Upper lobe of left lung (tissue), 6 donors: ENCODE measurements at regions not wholly inside any gene's neighbourhood (a gene's known extent, or its start where the extent isn't known, plus 50 kb on each side); places are given as distances from the start of the nearest gene placed in this dataset.

Source experiments
- ATAC-seq, 2 donors: fragments of 200-7000 bp; cut with Tn5 transposase; one replicate each; pipeline ENCODE4 v1.9.1; 2022; ENCODE audit warnings: mild to moderate bottlenecking in 2 of 2, moderate library complexity in 2 of 2; ENCODE audit not compliant: low FRiP score in 2 of 2
- DNase-seq, 2 donors: peaks; one replicate each; pipeline ENCODE4 v3.0.0-alpha.2; 2019 to 2020
- H3K27ac ChIP-seq, 4 donors: fragments of 200-600 bp; sonication (generic); one replicate each; pipeline ENCODE4 v1.5.1; 2016 to 2019
- H3K27me3 ChIP-seq, 4 donors: fragments of 200-600 bp; sonication (generic); one replicate each; pipeline ENCODE4 v1.5.1; 2017 to 2019
- H3K36me3 ChIP-seq, 4 donors: fragments of 200-600 bp; sonication (generic); one replicate each; pipeline ENCODE4 v1.5.1; 2016 to 2019
- H3K4me1 ChIP-seq, 4 donors: fragments of 200-600 bp; sonication (generic); one replicate each; pipeline ENCODE4 v1.5.1; 2018 to 2019
- H3K4me3 ChIP-seq, 4 donors: fragments of 200-600 bp; sonication (generic); one replicate each; pipeline ENCODE4 v1.5.1; 2017 to 2019; ENCODE audit warnings: mild to moderate bottlenecking in 2 of 4, moderate library complexity in 1 of 4
- H3K9me3 ChIP-seq, 4 donors: fragments of 200-600 bp; sonication (generic); one replicate each; pipeline ENCODE4 v1.5.1; 2018 to 2019
- CTCF ChIP-seq, 6 experiments: fragments of 450-650 bp in 4 of 6; fragments of 200-600 bp in 2 of 6; sonication (generic) in 2 of 6; IDR thresholded peaks; one replicate each; pipeline ENCODE4 v1.5.1; 2016 to 2019; ENCODE audit warnings: antibody characterized with exemption in 6 of 6
- EP300 ChIP-seq, 4 donors: sonication (generic); formaldehyde crosslinking; IDR thresholded peaks; one replicate each; pipeline ENCODE4 v1.5.1; 2017; ENCODE audit warnings: antibody characterized with exemption in 4 of 4, control low read depth in 2 of 4
- POLR2A ChIP-seq, 4 donors: fragments of 450-650 bp; IDR thresholded peaks; one replicate each; pipeline ENCODE4 v1.5.1; 2016 to 2017; ENCODE audit warnings: antibody characterized with exemption in 4 of 4, mild to moderate bottlenecking in 2 of 4
- POLR2AphosphoS5 ChIP-seq, 2 donors: sonication (generic); formaldehyde crosslinking; IDR thresholded peaks; one replicate each; pipeline ENCODE4 v1.5.1; 2017; ENCODE audit warnings: antibody characterized with exemption in 2 of 2
- WGBS, 2 donors: methylation state at CpG; one replicate each; pipeline ENCODE4 v1.1.5; 2017 to 2018; 5-methylcytosine and 5-hydroxymethylcytosine counted together
- donor health status: DM: no; HTN: no; CAD: no; lungs with moderate emphysema.
- donor health status: DM: no; HTN: yes; CAD: no; lungs with severe emphysema.

GRCh38 chr11:76263657-76264056, 57.4 kb upstream of the WNT11 start:
- no peaks in the 10 kb centered on the region for H3K36me3 ChIP-seq
- ATAC-seq (peak in 1 of 2 donors; percentile 10), DNase-seq (no peak)
- TF ChIP-seq CTCF (IDR thresholded peaks at IDR 0.05) = no peak
- TF ChIP-seq EP300 (IDR thresholded peaks at IDR 0.05) = no peak
- TF ChIP-seq POLR2AphosphoS5 (IDR thresholded peaks at IDR 0.05) = no peak
- TF ChIP-seq POLR2A (IDR thresholded peaks at IDR 0.05) = no peak
- peaks cover 0 to 4% (median 1%) of the 10 kb centered on the region in 4 donors for H3K4me1 ChIP-seq
- no peaks in the 10 kb centered on the region for H3K27me3 ChIP-seq
- 81 to 100% methylated on average over 1 to 4 of the region's 4 CpGs for WGBS, 2 donors
- H3K4me3 ChIP-seq = no peak overlapping the region
- no peak overlapping the region for H3K27ac ChIP-seq
- no peaks in the 10 kb centered on the region for H3K9me3 ChIP-seq

GRCh38 chr11:76263166-76263565, 56.9 kb upstream of the WNT11 start:
- H3K27ac ChIP-seq = no peak overlapping the region

GRCh38 chr11:76260296-76260925, 54.1 kb upstream of the WNT11 start:
- peaks cover 0 to 1% (median 0%) of the 10 kb centered on the region in 4 donors for H3K4me1 ChIP-seq
- no peak overlapping the region for H3K4me3 ChIP-seq
- H3K9me3 ChIP-seq = no peaks in the 10 kb centered on the region
- no peak for DNase-seq
- no peak for ATAC-seq
- 86 to 89% methylated on average over 10 of the region's 10 CpGs for WGBS, 2 donors
- no peak overlapping the region for H3K27ac ChIP-seq
- H3K27me3 ChIP-seq = no peaks in the 10 kb centered on the region
- TF ChIP-seq CTCF (IDR thresholded peaks at IDR 0.05) (no peak), POLR2A (IDR thresholded peaks at IDR 0.05) (no peak), EP300 (IDR thresholded peaks at IDR 0.05) (no peak), POLR2AphosphoS5 (IDR thresholded peaks at IDR 0.05) (no peak)
- H3K36me3 ChIP-seq = no peaks in the 10 kb centered on the region

More at GRCh38 chr11:76263166-76263565, 56.9 kb upstream of the WNT11 start:
- 97 to 100% methylated on average over 2 of the region's 2 CpGs for WGBS, 2 donors
- no peak overlapping the region for H3K4me3 ChIP-seq
- no peak for DNase-seq
- H3K4me1 ChIP-seq = peaks cover 0 to 4% (median 1%) of the 10 kb centered on the region in 4 donors
- TF ChIP-seq EP300 (IDR thresholded peaks at IDR 0.05) (no peak), CTCF (IDR thresholded peaks at IDR 0.05) (no peak), POLR2AphosphoS5 (IDR thresholded peaks at IDR 0.05) (no peak), POLR2A (IDR thresholded peaks at IDR 0.05) (no peak)
- no peaks in the 10 kb centered on the region for H3K36me3 ChIP-seq
- no peaks in the 10 kb centered on the region for H3K9me3 ChIP-seq
- ATAC-seq = no peak
- no peaks in the 10 kb centered on the region for H3K27me3 ChIP-seq

- no peak for DNase-seq
- ATAC-seq = no peak
- Histone ChIP-seq H3K4me1 (no peaks in the 10 kb centered on the region), H3K4me3 (no peak overlapping the region), H3K36me3 (no peaks in the 10 kb centered on the region), H3K9me3 (no peaks in the 10 kb centered on the region), H3K27ac (no peak overlapping the region), H3K27me3 (no peaks in the 10 kb centered on the region)
- no peak for TF ChIP-seq EP300 (IDR thresholded peaks at IDR 0.05)
Measured at GRCh38 chr11:76259299-76259908, 53.1 kb upstream of the WNT11 start.

GRCh38 chr11:76257074-76257719, 50.9 kb upstream of the WNT11 start:
- peaks cover 0 to under 1% (median 0%) of the 10 kb centered on the region in 4 donors for H3K4me1 ChIP-seq
- WGBS, 2 donors = 69 to 86% methylated on average over 6 to 12 of the region's 15 CpGs
- no peaks in the 10 kb centered on the region for H3K27me3 ChIP-seq
- no peaks in the 10 kb centered on the region for H3K36me3 ChIP-seq
- ATAC-seq (peak in 1 of 2 donors; percentile 8), DNase-seq (no peak)
- H3K27ac ChIP-seq = no peak overlapping the region
- no peaks in the 10 kb centered on the region for H3K9me3 ChIP-seq
- no peak overlapping the region for H3K4me3 ChIP-seq
- no peak for TF ChIP-seq POLR2A (IDR thresholded peaks at IDR 0.05)
- TF ChIP-seq POLR2AphosphoS5 (IDR thresholded peaks at IDR 0.05) = no peak
- no peak for TF ChIP-seq EP300 (IDR thresholded peaks at IDR 0.05)
